ENCODE measurements at regions not wholly inside any gene's neighbourhood (a gene's known extent, or its start where the extent isn't known, plus 50 kb on each side); places are given as distances from the start of the nearest gene placed in this dataset.
"Not testable (repeated sequence)": the region's sequence is repeated elsewhere in the genome, so short reads cannot be mapped to it uniquely, and the experiment has no call there.

GRCh38 chr3:194908496-194908895 is 222.8 kb downstream of the FAM43A start:
- no peak for DNase-seq (ENCODE audit: low read depth in 3 of 3, low spot score in 1 of 3)

GRCh38 chr3:194908972-194909371 is 223.3 kb downstream of the FAM43A start:
- no peak for DNase-seq (ENCODE audit: low read depth in 3 of 3, low spot score in 1 of 3)

GRCh38 chr3:194910414-194910984 is 224.8 kb downstream of the FAM43A start:
- DNase-seq (ENCODE audit: low read depth in 3 of 3, low spot score in 1 of 3): no peak

GRCh38 chr3:194913316-194913715 is 227.6 kb downstream of the FAM43A start:
- no peak for DNase-seq (ENCODE audit: low read depth in 3 of 3, low spot score in 1 of 3)

GRCh38 chr3:194924889-194925288 is 239.2 kb downstream of the FAM43A start:
- not testable (repeated sequence) for DNase-seq (ENCODE audit: low read depth in 3 of 3, low spot score in 1 of 3)

- DNase-seq (ENCODE audit: low read depth in 3 of 3, low spot score in 1 of 3): no peak
Measured at GRCh38 chr3:194925614-194926013, 239.9 kb downstream of the FAM43A start.

- DNase-seq (ENCODE audit: low read depth in 3 of 3, low spot score in 1 of 3): no peak
Measured at GRCh38 chr3:194928227-194928626, 242.5 kb downstream of the FAM43A start.

- no peak for DNase-seq (ENCODE audit: low read depth in 3 of 3, low spot score in 1 of 3)
Measured at GRCh38 chr3:194928831-194929577, 243.3 kb downstream of the FAM43A start.

- DNase-seq (ENCODE audit: low read depth in 3 of 3, low spot score in 1 of 3): no peak
Measured at GRCh38 chr3:194929578-194929960, 243.9 kb downstream of the FAM43A start.

GRCh38 chr3:194930377-194931204 is 244.9 kb downstream of the FAM43A start:
- DNase-seq (ENCODE audit: low read depth in 3 of 3, low spot score in 1 of 3): no peak

GRCh38 chr3:194931347-194931746 is 245.7 kb downstream of the FAM43A start:
- no peak for DNase-seq (ENCODE audit: low read depth in 3 of 3, low spot score in 1 of 3)

- DNase-seq (ENCODE audit: low read depth in 3 of 3, low spot score in 1 of 3): no peak
Measured at GRCh38 chr3:194931865-194932264, 246.2 kb downstream of the FAM43A start.

GRCh38 chr3:194933465-194933864 is 247.8 kb downstream of the FAM43A start:
- no peak for DNase-seq (ENCODE audit: low read depth in 3 of 3, low spot score in 1 of 3)

- DNase-seq (ENCODE audit: low read depth in 3 of 3, low spot score in 1 of 3): no peak
Measured at GRCh38 chr3:194935061-194935460, 249.4 kb downstream of the FAM43A start.

GRCh38 chr3:194935632-194936470 is 250.2 kb downstream of the FAM43A start:
- DNase-seq (ENCODE audit: low read depth in 3 of 3, low spot score in 1 of 3): no peak

- DNase-seq (ENCODE audit: low read depth in 3 of 3, low spot score in 1 of 3): no peak
Measured at GRCh38 chr3:194936659-194937058, 251.0 kb downstream of the FAM43A start.

- no peak for DNase-seq (ENCODE audit: low read depth in 3 of 3, low spot score in 1 of 3)
Measured at GRCh38 chr3:194937144-194937543, 251.5 kb downstream of the FAM43A start.

GRCh38 chr3:194937882-194938321 is 252.2 kb downstream of the FAM43A start:
- DNase-seq (ENCODE audit: low read depth in 3 of 3, low spot score in 1 of 3): no peak

- no peak for DNase-seq (ENCODE audit: low read depth in 3 of 3, low spot score in 1 of 3)
Measured at GRCh38 chr3:194938845-194939531, 253.3 kb downstream of the FAM43A start.

- DNase-seq (ENCODE audit: low read depth in 3 of 3, low spot score in 1 of 3): no peak
Measured at GRCh38 chr3:194939532-194939909, 253.8 kb downstream of the FAM43A start.
